ENCODE measurements at regions not wholly inside any gene's neighbourhood (a gene's known extent, or its start where the extent isn't known, plus 50 kb on each side); places are given as distances from the start of the nearest gene placed in this dataset.

GRCh38 chr4:17124767-17125166 is 226.3 kb upstream of the LDB2 start:
- no peak overlapping the region for H3K27ac ChIP-seq (ENCODE audit: low read depth, low read length, severe bottlenecking)
- H3K4me1 ChIP-seq (ENCODE audit: control insufficient read depth, insufficient read depth, low read length, poor library complexity, severe bottlenecking): no peaks in the 10 kb centered on the region
- WGBS, 2 experiments (ENCODE audit: insufficient coverage in 2 of 2): 89 to 90% methylated on average over 2 of the region's 4 CpGs

DNA sequence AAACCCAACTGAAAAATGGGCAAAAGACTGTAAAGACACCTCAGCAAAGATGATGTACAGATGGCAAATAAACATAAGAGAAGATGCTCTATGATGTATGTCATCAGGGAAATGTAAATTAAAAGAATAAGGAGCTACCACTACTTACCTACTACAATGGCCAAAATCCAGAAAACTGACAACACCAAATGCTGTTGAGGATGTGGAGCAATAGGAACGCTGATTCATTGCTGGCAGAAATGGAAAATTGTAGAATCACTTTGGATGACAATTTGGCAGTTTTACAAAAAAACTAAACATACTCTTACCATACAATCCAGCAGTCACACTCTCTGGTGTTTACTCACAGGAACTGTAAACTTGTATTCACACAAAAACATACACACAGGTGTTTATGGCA is 222.3 kb upstream of the LDB2 start:
- H3K4me3 ChIP-seq (ENCODE audit: extremely low read depth, insufficient read depth, low read length, poor library complexity, severe bottlenecking): no peak overlapping the region
- no peak overlapping the region for H3K27ac ChIP-seq (ENCODE audit: low read depth, low read length, severe bottlenecking)
- WGBS, 2 experiments (ENCODE audit: insufficient coverage in 2 of 2): no CpG with 5 or more reads among the region's 1 CpG
- H3K4me1 ChIP-seq (ENCODE audit: control insufficient read depth, insufficient read depth, low read length, poor library complexity, severe bottlenecking): no peaks in the 10 kb centered on the region
- no peaks in the 10 kb centered on the region for H3K36me3 ChIP-seq (ENCODE audit: control insufficient read depth, insufficient read depth, low read length)
- H3K9me3 ChIP-seq (ENCODE audit: control insufficient read depth, low read length): no peaks in the 10 kb centered on the region

More at GRCh38 chr4:17124767-17125166, 226.3 kb upstream of the LDB2 start:
- H3K4me3 ChIP-seq (ENCODE audit: extremely low read depth, insufficient read depth, low read length, poor library complexity, severe bottlenecking): no peak overlapping the region
- H3K9me3 ChIP-seq (ENCODE audit: control insufficient read depth, low read length): no peaks in the 10 kb centered on the region
- no peaks in the 10 kb centered on the region for H3K36me3 ChIP-seq (ENCODE audit: control insufficient read depth, insufficient read depth, low read length)

DNA sequence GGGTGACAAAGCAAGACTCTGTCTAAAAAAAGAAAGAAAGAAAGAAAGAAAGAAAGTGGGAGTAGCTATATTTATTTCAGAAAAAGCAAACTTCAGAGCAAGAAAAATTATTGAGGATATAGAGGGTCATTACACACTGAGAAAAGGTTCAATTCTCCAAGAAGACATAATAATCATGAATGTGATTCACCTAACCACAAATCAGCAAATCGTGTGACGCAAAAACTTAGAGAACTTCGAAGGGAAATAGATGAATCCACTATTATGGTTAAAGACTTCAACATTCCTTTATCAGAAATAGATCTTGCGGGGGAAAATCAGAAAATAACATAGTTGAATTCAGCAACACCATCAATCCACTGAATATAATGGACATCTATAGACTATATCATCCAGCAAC is 219.3 kb upstream of the LDB2 start:
- Histone ChIP-seq H3K4me3 (ENCODE audit: extremely low read depth, insufficient read depth, low read length, poor library complexity, severe bottlenecking) (no peak overlapping the region), H3K9me3 (ENCODE audit: control insufficient read depth, low read length) (no peaks in the 10 kb centered on the region), H3K27ac (ENCODE audit: low read depth, low read length, severe bottlenecking) (no peak overlapping the region), H3K4me1 (ENCODE audit: control insufficient read depth, insufficient read depth, low read length, poor library complexity, severe bottlenecking) (no peaks in the 10 kb centered on the region), H3K36me3 (ENCODE audit: control insufficient read depth, insufficient read depth, low read length) (no peaks in the 10 kb centered on the region)
- 100% methylated on average over 1 of the region's 4 CpGs for WGBS, 2 experiments (ENCODE audit: insufficient coverage in 2 of 2)

- Histone ChIP-seq H3K27ac (ENCODE audit: low read depth, low read length, severe bottlenecking) (no peak overlapping the region), H3K4me3 (ENCODE audit: extremely low read depth, insufficient read depth, low read length, poor library complexity, severe bottlenecking) (no peak overlapping the region), H3K36me3 (ENCODE audit: control insufficient read depth, insufficient read depth, low read length) (no peaks in the 10 kb centered on the region), H3K4me1 (ENCODE audit: control insufficient read depth, insufficient read depth, low read length, poor library complexity, severe bottlenecking) (no peaks in the 10 kb centered on the region), H3K9me3 (ENCODE audit: control insufficient read depth, low read length) (no peaks in the 10 kb centered on the region)
- 67% methylated on average over 1 of the region's 5 CpGs; no CpG with 5 or more reads in 1 of the 2 experiments for WGBS, 2 experiments (ENCODE audit: insufficient coverage in 2 of 2)
These were observed 217.1 kb upstream of the LDB2 start for GRCh38 chr4:17115583-17115982.

DNA sequence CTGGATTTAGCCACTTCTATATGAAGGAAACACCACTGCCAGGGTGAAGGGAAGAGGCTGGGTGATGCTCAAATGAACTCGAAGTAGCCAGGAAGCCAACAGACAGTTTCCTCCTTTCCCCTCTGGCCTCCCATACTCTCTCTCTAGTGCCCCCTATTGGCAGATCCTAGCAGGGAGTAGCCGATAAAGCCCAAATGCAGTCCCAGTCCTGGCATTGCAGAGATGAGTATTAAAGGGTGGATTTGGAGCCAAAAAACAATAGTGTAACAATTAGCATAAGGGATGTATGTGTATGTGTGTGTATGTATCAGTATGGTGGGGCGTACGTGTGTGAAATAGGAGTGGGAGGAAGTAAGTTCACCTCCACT is 213.8 kb upstream of the LDB2 start:
- H3K9me3 ChIP-seq (ENCODE audit: control insufficient read depth, low read length): no peaks in the 10 kb centered on the region
- no peaks in the 10 kb centered on the region for H3K36me3 ChIP-seq (ENCODE audit: control insufficient read depth, insufficient read depth, low read length)
- WGBS, 2 experiments (ENCODE audit: insufficient coverage in 2 of 2): 44 to 60% methylated on average over 2 to 3 of the region's 4 CpGs
- no peak overlapping the region for H3K4me3 ChIP-seq (ENCODE audit: extremely low read depth, insufficient read depth, low read length, poor library complexity, severe bottlenecking)
- H3K4me1 ChIP-seq (ENCODE audit: control insufficient read depth, insufficient read depth, low read length, poor library complexity, severe bottlenecking): no peaks in the 10 kb centered on the region
- no peak overlapping the region for H3K27ac ChIP-seq (ENCODE audit: low read depth, low read length, severe bottlenecking)

- Histone ChIP-seq H3K4me3 (ENCODE audit: extremely low read depth, insufficient read depth, low read length, poor library complexity, severe bottlenecking) (no peak overlapping the region), H3K36me3 (ENCODE audit: control insufficient read depth, insufficient read depth, low read length) (no peaks in the 10 kb centered on the region), H3K4me1 (ENCODE audit: control insufficient read depth, insufficient read depth, low read length, poor library complexity, severe bottlenecking) (no peaks in the 10 kb centered on the region), H3K9me3 (ENCODE audit: control insufficient read depth, low read length) (no peaks in the 10 kb centered on the region), H3K27ac (ENCODE audit: low read depth, low read length, severe bottlenecking) (no peak overlapping the region)
- WGBS, 2 experiments (ENCODE audit: insufficient coverage in 2 of 2): 66 to 88% methylated on average over 2 of the region's 2 CpGs
These were observed 210.7 kb upstream of the LDB2 start for GRCh38 chr4:17109126-17109525.

GRCh38 chr4:17103231-17103630 is 204.8 kb upstream of the LDB2 start:
- H3K27ac ChIP-seq (ENCODE audit: low read depth, low read length, severe bottlenecking): no peak overlapping the region
- no peaks in the 10 kb centered on the region for H3K36me3 ChIP-seq (ENCODE audit: control insufficient read depth, insufficient read depth, low read length)
- WGBS, 2 experiments (ENCODE audit: insufficient coverage in 2 of 2): no CpG with 5 or more reads among the region's 1 CpG
- H3K4me3 ChIP-seq (ENCODE audit: extremely low read depth, insufficient read depth, low read length, poor library complexity, severe bottlenecking): no peak overlapping the region
- no peaks in the 10 kb centered on the region for H3K9me3 ChIP-seq (ENCODE audit: control insufficient read depth, low read length)
- no peaks in the 10 kb centered on the region for H3K4me1 ChIP-seq (ENCODE audit: control insufficient read depth, insufficient read depth, low read length, poor library complexity, severe bottlenecking)

DNA sequence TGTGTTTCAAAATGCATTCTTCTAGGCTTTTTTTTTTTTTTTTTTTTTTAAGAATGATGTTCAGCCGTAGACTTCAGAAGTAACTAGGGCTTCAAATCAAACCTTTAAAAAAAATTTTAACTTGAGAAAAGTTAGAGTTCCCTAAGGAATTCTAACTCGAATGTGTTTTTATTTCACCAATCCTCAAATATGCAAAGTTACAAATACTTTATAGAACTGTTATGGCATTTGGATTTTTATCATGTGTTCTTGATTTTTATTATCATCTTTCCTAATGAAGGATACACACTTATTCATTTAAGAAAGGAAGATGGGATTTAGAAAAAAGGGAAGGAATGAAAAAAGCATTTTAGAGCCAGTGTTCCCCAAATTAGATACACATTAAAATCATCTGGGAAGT is 200.6 kb upstream of the LDB2 start:
- peaks cover 14% of the 10 kb centered on the region for H3K4me1 ChIP-seq (ENCODE audit: control insufficient read depth, insufficient read depth, low read length, poor library complexity, severe bottlenecking)
- no peaks in the 10 kb centered on the region for H3K36me3 ChIP-seq (ENCODE audit: control insufficient read depth, insufficient read depth, low read length)
- H3K27ac ChIP-seq (ENCODE audit: low read depth, low read length, severe bottlenecking): no peak overlapping the region
- WGBS, 2 experiments (ENCODE audit: insufficient coverage in 2 of 2): no CpG with 5 or more reads among the region's 2 CpGs
- H3K4me3 ChIP-seq (ENCODE audit: extremely low read depth, insufficient read depth, low read length, poor library complexity, severe bottlenecking): no peak overlapping the region
- H3K9me3 ChIP-seq (ENCODE audit: control insufficient read depth, low read length): no peaks in the 10 kb centered on the region

DNA sequence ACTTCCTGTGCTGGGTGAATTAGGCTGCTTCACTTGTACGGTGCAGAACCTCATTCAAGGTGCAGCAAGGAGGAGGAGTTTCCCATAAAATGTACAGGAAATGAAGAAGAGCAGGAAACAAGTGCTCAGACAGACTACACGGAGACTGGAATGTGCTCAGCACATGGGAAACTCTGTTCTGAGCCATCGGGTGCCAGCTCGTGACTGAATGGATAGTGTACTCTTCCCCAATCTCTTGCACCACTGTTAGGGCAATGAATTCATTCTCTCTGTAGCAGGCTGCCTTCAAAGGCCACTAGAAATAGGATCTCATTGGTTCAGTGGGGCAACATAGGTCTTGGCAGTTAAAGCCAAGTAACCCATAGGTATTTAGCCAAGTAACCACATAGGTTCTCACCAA is 200.0 kb upstream of the LDB2 start:
- Histone ChIP-seq H3K9me3 (ENCODE audit: control insufficient read depth, low read length) (no peaks in the 10 kb centered on the region), H3K4me1 (ENCODE audit: control insufficient read depth, insufficient read depth, low read length, poor library complexity, severe bottlenecking) (peaks cover 14% of the 10 kb centered on the region), H3K27ac (ENCODE audit: low read depth, low read length, severe bottlenecking) (no peak overlapping the region), H3K4me3 (ENCODE audit: extremely low read depth, insufficient read depth, low read length, poor library complexity, severe bottlenecking) (no peak overlapping the region), H3K36me3 (ENCODE audit: control insufficient read depth, insufficient read depth, low read length) (no peaks in the 10 kb centered on the region)
- WGBS, 2 experiments (ENCODE audit: insufficient coverage in 2 of 2): 95% methylated on average over 4 of the region's 4 CpGs

GRCh38 chr4:17097362-17097761 is 198.9 kb upstream of the LDB2 start:
- Histone ChIP-seq H3K4me1 (ENCODE audit: control insufficient read depth, insufficient read depth, low read length, poor library complexity, severe bottlenecking) (peaks cover 14% of the 10 kb centered on the region), H3K4me3 (ENCODE audit: extremely low read depth, insufficient read depth, low read length, poor library complexity, severe bottlenecking) (no peak overlapping the region), H3K27ac (ENCODE audit: low read depth, low read length, severe bottlenecking) (no peak overlapping the region), H3K36me3 (ENCODE audit: control insufficient read depth, insufficient read depth, low read length) (no peaks in the 10 kb centered on the region), H3K9me3 (ENCODE audit: control insufficient read depth, low read length) (no peaks in the 10 kb centered on the region)
- 61 to 90% methylated on average over 1 of the region's 1 CpG for WGBS, 2 experiments (ENCODE audit: insufficient coverage in 2 of 2)

GRCh38 chr4:17096692-17097091 is 198.2 kb upstream of the LDB2 start:
- WGBS, 2 experiments (ENCODE audit: insufficient coverage in 2 of 2): 90 to 92% methylated on average over 2 to 3 of the region's 5 CpGs
- peaks cover 14% of the 10 kb centered on the region for H3K4me1 ChIP-seq (ENCODE audit: control insufficient read depth, insufficient read depth, low read length, poor library complexity, severe bottlenecking)
- no peak overlapping the region for H3K27ac ChIP-seq (ENCODE audit: low read depth, low read length, severe bottlenecking)
- no peaks in the 10 kb centered on the region for H3K36me3 ChIP-seq (ENCODE audit: control insufficient read depth, insufficient read depth, low read length)
- no peak overlapping the region for H3K4me3 ChIP-seq (ENCODE audit: extremely low read depth, insufficient read depth, low read length, poor library complexity, severe bottlenecking)
- H3K9me3 ChIP-seq (ENCODE audit: control insufficient read depth, low read length): no peaks in the 10 kb centered on the region

GRCh38 chr4:17095771-17096170 is 197.3 kb upstream of the LDB2 start:
- H3K4me1 ChIP-seq (ENCODE audit: control insufficient read depth, insufficient read depth, low read length, poor library complexity, severe bottlenecking): peaks cover 14% of the 10 kb centered on the region
- H3K4me3 ChIP-seq (ENCODE audit: extremely low read depth, insufficient read depth, low read length, poor library complexity, severe bottlenecking): no peak overlapping the region
- no peak overlapping the region for H3K27ac ChIP-seq (ENCODE audit: low read depth, low read length, severe bottlenecking)
- no CpG with 5 or more reads among the region's 2 CpGs for WGBS, 2 experiments (ENCODE audit: insufficient coverage in 2 of 2)
- no peaks in the 10 kb centered on the region for H3K9me3 ChIP-seq (ENCODE audit: control insufficient read depth, low read length)
- no peaks in the 10 kb centered on the region for H3K36me3 ChIP-seq (ENCODE audit: control insufficient read depth, insufficient read depth, low read length)

Measured in mesodermal cell (in vitro differentiated cells).